Astrocyte of the spinal cord (primary cell): ENCODE measurements at regions not wholly inside any gene's neighbourhood (a gene's known extent, or its start where the extent isn't known, plus 50 kb on each side); places are given as distances from the start of the nearest gene placed in this dataset.

Experiments used
- DNase-seq: peaks from one replicate; pipeline ENCODE4 v3.0.0; 2011; ENCODE audit warnings: low read depth, low spot score
- H3K4me3 ChIP-seq: 2 replicates; pipeline ENCODE4 v1.5.1; 2011; ENCODE audit warnings: low read depth, mild to moderate bottlenecking, low read length, moderate library complexity
- CTCF ChIP-seq: IDR thresholded peaks from 2 replicates; pipeline ENCODE4 v1.5.1; 2012; ENCODE audit warnings: low read depth, mild to moderate bottlenecking, low read length, inconsistent platforms
- in situ Hi-C: cut with HindIII; loops from 2 replicates; pipeline ENCODE4 v1.10.0; 2017; ENCODE audit warnings: low sequenced_read_pairs

DNA sequence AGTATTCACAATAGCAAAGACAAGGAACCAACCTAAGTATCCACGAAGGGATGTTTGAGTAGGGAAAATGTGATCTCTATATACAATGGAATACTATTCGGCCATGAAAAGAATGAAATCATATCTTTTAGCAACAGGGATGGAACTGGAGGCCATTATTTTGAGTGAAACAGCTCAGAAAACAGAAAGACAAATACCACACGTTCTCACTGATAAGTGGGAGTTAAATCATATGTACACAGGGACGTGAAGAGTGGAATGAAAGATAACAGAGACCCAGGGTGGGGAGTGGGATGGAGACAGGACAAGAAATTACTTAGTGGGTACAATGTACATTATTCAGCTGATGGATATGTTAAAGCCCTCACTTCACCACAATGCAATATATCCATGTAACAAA, 1012.7 kb downstream of the TBC1D22A start:
- TF ChIP-seq CTCF: no peak
- no peak for DNase-seq
- no peak overlapping the region for H3K4me3 ChIP-seq
- in situ Hi-C loops: no loop called here

DNA sequence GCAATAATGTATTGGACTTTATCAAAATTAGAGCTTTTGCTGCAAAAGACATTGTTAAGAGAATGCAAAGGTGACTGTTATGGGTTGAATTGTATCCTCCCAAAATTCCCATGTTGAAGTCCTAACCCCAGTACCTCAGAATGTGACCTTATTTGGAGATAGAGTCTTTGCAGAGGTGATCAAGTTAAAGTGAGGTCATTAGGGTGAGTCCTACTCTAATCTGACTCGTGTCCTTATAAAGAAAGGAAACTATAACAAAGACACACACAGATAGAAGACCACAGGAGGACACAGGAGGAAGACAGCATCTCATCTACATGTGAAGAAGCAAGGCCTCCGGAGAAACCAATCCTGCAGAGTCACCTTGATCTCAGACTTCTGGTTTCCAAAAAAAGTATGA, 1011.2 kb downstream of the TBC1D22A start:
- no peak for TF ChIP-seq CTCF
- no peak for DNase-seq
- no peak overlapping the region for H3K4me3 ChIP-seq
- in situ Hi-C loops: no loop called here

- no peak overlapping the region for H3K4me3 ChIP-seq
- in situ Hi-C loops: no loop called here
Observed at GRCh38 chr22:47772864-47773263, 1010.4 kb downstream of the TBC1D22A start.

DNA sequence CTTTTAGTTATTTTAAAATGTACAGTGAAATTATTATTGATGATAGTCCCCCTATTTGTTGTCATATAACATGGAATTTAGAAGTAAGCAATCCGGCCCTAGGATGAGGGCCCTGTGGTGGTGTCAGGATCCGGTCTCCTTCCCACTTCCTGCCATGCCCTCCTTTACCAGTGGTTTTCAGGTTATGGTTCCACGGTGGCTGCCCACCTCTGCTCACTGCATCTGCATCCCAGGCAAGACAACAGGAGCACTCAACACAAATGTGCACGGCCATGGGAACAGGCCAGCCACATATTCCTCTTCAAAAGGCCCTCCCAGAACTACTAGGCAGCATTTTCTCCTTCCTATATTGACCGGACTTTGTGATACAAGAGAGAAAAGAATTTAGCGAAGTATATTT, 1007.2 kb downstream of the TBC1D22A start:
- in situ Hi-C loops: no loop called here
- no peak overlapping the region for H3K4me3 ChIP-seq
- DNase-seq: no peak
- no peak for TF ChIP-seq CTCF

More at GRCh38 chr22:47772864-47773263, 1010.4 kb downstream of the TBC1D22A start:
- no peak for DNase-seq
- TF ChIP-seq CTCF: no peak

DNA sequence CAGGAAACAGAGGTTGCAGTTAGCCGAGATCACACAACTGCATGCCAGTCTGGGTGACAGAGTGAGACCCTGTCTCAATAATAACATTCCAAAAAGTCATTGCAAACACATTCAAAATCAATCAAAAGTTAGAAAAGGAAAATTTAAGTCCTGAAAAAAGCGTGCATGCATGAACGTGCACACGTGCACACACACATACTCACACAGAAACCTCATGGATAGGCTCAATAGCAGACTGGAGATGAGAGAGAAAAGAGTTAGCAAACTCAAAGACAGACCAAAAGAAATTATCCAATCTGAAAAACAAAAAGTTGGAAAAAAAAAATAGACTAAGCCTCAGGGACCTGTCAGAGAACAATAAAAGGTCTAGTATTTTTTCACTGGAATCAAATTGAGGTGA, 1005.6 kb downstream of the TBC1D22A start:
- no peak for DNase-seq
- in situ Hi-C loops: no loop called here
- no peak overlapping the region for H3K4me3 ChIP-seq
- TF ChIP-seq CTCF: no peak

GRCh38 chr22:47767403-47767802, 1005.0 kb downstream of the TBC1D22A start:
- in situ Hi-C loops: no loop called here
- H3K4me3 ChIP-seq: no peak overlapping the region
- TF ChIP-seq CTCF: no peak
- no peak for DNase-seq

- in situ Hi-C loops: no loop called here
- DNase-seq: no peak
- no peak for TF ChIP-seq CTCF
- H3K4me3 ChIP-seq: no peak overlapping the region
Observed at GRCh38 chr22:47765757-47766156, 1003.3 kb downstream of the TBC1D22A start.
